IMR-90 (cell line): ENCODE measurements at regions not wholly inside any gene's neighbourhood (a gene's known extent, or its start where the extent isn't known, plus 50 kb on each side); places are given as distances from the start of the nearest gene placed in this dataset.

Experiments
- ATAC-seq: fragments of 200-7000 bp; cut with Tn5 transposase; 2 replicates; pipeline ENCODE4 v1.9.1; 2020; ENCODE audit warnings: low read depth, mild to moderate bottlenecking, moderate library complexity
- BruUV-seq: library from RNA; stranded (reverse); fragments of 400-500 nt; replicated peaks from 2 replicates; lab custom pipeline; 2021; lab: Mats Ljungman, UMichigan
- CTCF ChIA-PET: fragments of 300-600 bp; formaldehyde crosslinking; extraction: SDS; loops from one replicate; lab custom pipeline; 2021; ENCODE audit warnings: antibody characterized with exemption; lab: Yijun Ruan, JAX
- POLR2A ChIA-PET: fragments of 300-600 bp; sonication (Branson Sonifier 250); formaldehyde crosslinking; loops from one replicate; lab custom pipeline; 2022; ENCODE audit warnings: antibody characterized with exemption; ENCODE audit not compliant: unreplicated experiment; lab: Charles Lee
- DNase-seq: peaks from one replicate; pipeline ENCODE4 v3.0.0; 2013
- H2AFZ ChIP-seq: replicated peaks from 2 replicates; pipeline ENCODE3; 2013; ENCODE audit warnings: low read length, mild to moderate bottlenecking; ENCODE audit not compliant: poor library complexity
- H2AK5ac ChIP-seq: 2 replicates; pipeline ENCODE4 v1.6.1; 2013; ENCODE audit warnings: low read depth, low read length, inconsistent platforms
- H2AK9ac ChIP-seq: replicated peaks from 2 replicates; pipeline ENCODE3; 2013; ENCODE audit warnings: mild to moderate bottlenecking, low read depth, low read length, moderate library complexity; ENCODE audit not compliant: poor library complexity
- H2BK120ac ChIP-seq: 2 replicates; pipeline ENCODE4 v1.6.1; 2013; ENCODE audit warnings: low read depth, low read length, inconsistent platforms
- H2BK15ac ChIP-seq: 3 replicates; pipeline ENCODE4 v1.6.1; 2013; ENCODE audit warnings: low read depth, low read length, inconsistent platforms
- H2BK20ac ChIP-seq: 2 replicates; pipeline ENCODE4 v1.6.1; 2013; ENCODE audit warnings: low read depth, mild to moderate bottlenecking, inconsistent platforms, low read length, moderate library complexity
- H2BK5ac ChIP-seq: 2 replicates; pipeline ENCODE4 v1.6.1; 2013; ENCODE audit warnings: mild to moderate bottlenecking, low read depth, low read length, inconsistent platforms; ENCODE audit not compliant: poor library complexity, severe bottlenecking
- H3K14ac ChIP-seq: replicated peaks from 2 replicates; pipeline ENCODE4 v1.6.1; 2013; ENCODE audit warnings: low read depth, low read length, inconsistent platforms
- H3K18ac ChIP-seq: 2 replicates; pipeline ENCODE4 v1.6.1; 2013; ENCODE audit warnings: low read depth, low read length, control low read depth
- H3K23ac ChIP-seq: 2 replicates; pipeline ENCODE4 v1.6.1; 2013; ENCODE audit warnings: low read depth, low read length, inconsistent platforms
- H3K27ac ChIP-seq: 2 replicates; pipeline ENCODE4 v1.5.1; 2013; ENCODE audit warnings: mild to moderate bottlenecking, control low read depth, low read length; ENCODE audit not compliant: insufficient read depth
- H3K27me3 ChIP-seq: 2 replicates; pipeline ENCODE4 v1.6.1; 2013; ENCODE audit warnings: low read length; ENCODE audit not compliant: control insufficient read depth, insufficient read depth
- H3K36me3 ChIP-seq: 2 replicates; pipeline ENCODE4 v1.6.1; 2013; ENCODE audit warnings: low read length, mixed read lengths; ENCODE audit not compliant: control insufficient read depth, insufficient read depth
- H3K4ac ChIP-seq: 2 replicates; pipeline ENCODE4 v1.6.1; 2013; ENCODE audit warnings: low read depth, low read length, inconsistent platforms
- H3K4me1 ChIP-seq: 2 replicates; pipeline ENCODE4 v1.6.1; 2013; ENCODE audit warnings: low read length, mixed read lengths; ENCODE audit not compliant: control insufficient read depth, insufficient read depth
- H3K4me2 ChIP-seq: 2 replicates; pipeline ENCODE4 v1.6.1; 2013; ENCODE audit warnings: low read depth, mild to moderate bottlenecking, control low read depth, low read length, moderate library complexity
- H3K4me3 ChIP-seq: 2 replicates; pipeline ENCODE4 v1.5.1; 2013; ENCODE audit warnings: low read depth, mild to moderate bottlenecking, control low read depth, low read length, moderate library complexity; ENCODE audit not compliant: insufficient read depth
- H3K56ac ChIP-seq: 2 replicates; pipeline ENCODE4 v1.6.1; 2013; ENCODE audit warnings: low read length, inconsistent platforms; ENCODE audit not compliant: insufficient read depth; ENCODE audit errors: extremely low read depth
- H3K79me1 ChIP-seq, 2 experiments: 2 replicates each; pipeline ENCODE4 v1.6.1; 2013; ENCODE audit warnings: low read length in 2 of 2, inconsistent platforms in 1 of 2, low read depth in 1 of 2
- H3K9ac ChIP-seq: 2 replicates; pipeline ENCODE4 v1.6.1; 2013; ENCODE audit warnings: low read depth, low read length, control low read depth
- H3K9me1 ChIP-seq: 2 replicates; pipeline ENCODE4 v1.6.1; 2013; ENCODE audit warnings: low read length, inconsistent platforms; ENCODE audit not compliant: insufficient read depth
- H3K9me3 ChIP-seq: 2 replicates; pipeline ENCODE4 v1.6.1; 2013; ENCODE audit warnings: low read length; ENCODE audit not compliant: control insufficient read depth, insufficient read depth
- H4K20me1 ChIP-seq: 2 replicates; pipeline ENCODE4 v1.6.1; 2013; ENCODE audit warnings: low read length, inconsistent platforms; ENCODE audit not compliant: insufficient read depth
- H4K5ac ChIP-seq: 2 replicates; pipeline ENCODE4 v1.6.1; 2013; ENCODE audit warnings: mild to moderate bottlenecking, low read depth, low read length, control low read depth
- H4K8ac ChIP-seq, 2 experiments: 2 replicates each; pipeline ENCODE4 v1.6.1; 2013; ENCODE audit warnings: low read depth in 2 of 2, low read length in 2 of 2, control low read depth in 1 of 2, inconsistent platforms in 1 of 2
- H4K91ac ChIP-seq: 2 replicates; pipeline ENCODE4 v1.6.1; 2013; ENCODE audit warnings: low read depth, low read length, inconsistent platforms; ENCODE audit not compliant: insufficient read depth
- BHLHE40 ChIP-seq: fragments of 150-350 bp; IDR thresholded peaks from 2 replicates; pipeline ENCODE4 v1.6.1; 2016; ENCODE audit warnings: mild to moderate bottlenecking, low read depth, low read length
- CHD1 ChIP-seq: IDR thresholded peaks from 2 replicates; pipeline ENCODE4 v1.6.1; 2012; ENCODE audit warnings: low read depth, low read length, improper control_type of control experiment
- POLR2A ChIP-seq: IDR thresholded peaks from 2 replicates; pipeline ENCODE4 v1.6.1; 2012; ENCODE audit warnings: mild to moderate bottlenecking, low read depth, low read length
- RCOR1 ChIP-seq: IDR thresholded peaks from 2 replicates; pipeline ENCODE4 v1.6.1; 2012; ENCODE audit warnings: mild to moderate bottlenecking, low read length, improper control_type of control experiment; ENCODE audit not compliant: insufficient replicate concordance
- RFX5 ChIP-seq: IDR thresholded peaks from 2 replicates; pipeline ENCODE4 v1.8.0; 2012; ENCODE audit warnings: low read depth, mild to moderate bottlenecking, low read length, moderate library complexity
- USF2 ChIP-seq: fragments of 150-350 bp; IDR thresholded peaks from 2 replicates; pipeline ENCODE4 v1.6.1; 2017; ENCODE audit warnings: mild to moderate bottlenecking, antibody characterized with exemption, low read length, low read depth
- WGBS, 2 experiments: methylation state at CpG; one replicate each; pipeline versions ENCODE4 v1.1.5 to v1.1.7; 2013; ENCODE audit warnings: missing lambda C conversion rate in 2 of 2; ENCODE audit not compliant: insufficient read length in 1 of 2; ENCODE audit errors: extremely low coverage in 2 of 2; 5-methylcytosine and 5-hydroxymethylcytosine counted together
- dilution Hi-C: fragments of 300-500 bp; cut with HindIII; formaldehyde crosslinking; loops from one replicate; pipeline ENCODE4 v1.14.3; 2018; ENCODE audit warnings: low sequenced_read_pairs; ENCODE audit not compliant: unreplicated experiment
- in situ Hi-C: fragments of 300-500 bp; cut with MboI; formaldehyde crosslinking; loops from 3 replicates; pipeline ENCODE4 v1.14.3; 2019; ENCODE audit warnings: low sequenced_read_pairs, inconsistent platforms, mixed read lengths
- intact Hi-C: fragments of 100-400 bp; cut with micrococcal nuclease; formaldehyde crosslinking; loops from 2 replicates; pipeline ENCODE4 v1.10.0; 2022

DNA sequence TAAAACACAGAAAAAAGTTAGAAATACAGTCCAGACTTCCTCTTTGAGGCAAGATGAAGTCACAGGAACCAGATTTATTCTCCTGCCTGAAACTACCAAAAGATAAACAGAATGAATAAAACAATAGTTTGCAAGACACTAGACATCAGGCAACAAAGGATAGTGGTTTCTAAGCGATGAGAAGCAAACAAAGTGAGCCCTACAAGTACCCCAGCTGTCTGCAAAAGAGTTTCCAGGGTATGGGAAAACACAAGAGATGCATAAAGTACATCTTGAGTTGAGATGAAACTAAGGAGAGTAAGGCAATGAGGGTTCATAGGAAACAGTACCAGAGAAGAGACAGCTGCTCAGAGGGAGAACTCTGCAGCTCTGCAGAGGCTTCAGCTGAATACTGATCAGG, 83.3 kb upstream of the COL24A1 start:
- Histone ChIP-seq H3K9me1 (peaks cover 3% of the 10 kb centered on the region; the same call in 1 of the 2 replicates), H2AK9ac (no peak overlapping the region), H4K91ac (no peak overlapping the region), H3K4ac (no peak overlapping the region), H2BK120ac (no peak overlapping the region), H2BK5ac (no peak overlapping the region), H3K23ac (no peak overlapping the region), H3K4me3 (no peak overlapping the region), H2AFZ (no peak overlapping the region), H3K27me3 (no peaks in the 10 kb centered on the region), H3K79me1 (no peaks in the 10 kb centered on the region), H2AK5ac (no peak overlapping the region), H3K9ac (no peak overlapping the region), H3K36me3 (no peaks in the 10 kb centered on the region), H4K8ac (no peak overlapping the region), H2BK20ac (no peak overlapping the region), H3K4me1 (no peaks in the 10 kb centered on the region; the same call in 1 of the 2 replicates), H3K14ac (no peak overlapping the region), H3K18ac (no peak overlapping the region), H4K20me1 (no peaks in the 10 kb centered on the region), H3K9me3 (no peaks in the 10 kb centered on the region), H3K27ac (no peak overlapping the region), H4K5ac (no peak overlapping the region; the same call in 1 of the 2 replicates), H3K4me2 (no peak overlapping the region), H3K56ac (no peak overlapping the region), H2BK15ac (no peak overlapping the region)
- in situ Hi-C loops (no loop called here), dilution Hi-C loops (no loop called here), intact Hi-C loops (no loop called here)
- WGBS, 2 experiments: no CpG with 5 or more reads among the region's 1 CpG
- DNase-seq (no peak), ATAC-seq (no peak)
- POLR2A ChIA-PET: no interaction called here
- TF ChIP-seq CHD1 (no peak), BHLHE40 (no peak), RFX5 (no peak), USF2 (no peak), RCOR1 (no peak), POLR2A (no peak)
- CTCF ChIA-PET: no interaction called here
- BruUV-seq: no TSS peak
